ENCODE measurements at regions not wholly inside any gene's neighbourhood (a gene's known extent, or its start where the extent isn't known, plus 50 kb on each side); places are given as distances from the start of the nearest gene placed in this dataset.
"Not testable (repeated sequence)": the region's sequence is repeated elsewhere in the genome, so short reads cannot be mapped to it uniquely, and the experiment has no call there.

DNA sequence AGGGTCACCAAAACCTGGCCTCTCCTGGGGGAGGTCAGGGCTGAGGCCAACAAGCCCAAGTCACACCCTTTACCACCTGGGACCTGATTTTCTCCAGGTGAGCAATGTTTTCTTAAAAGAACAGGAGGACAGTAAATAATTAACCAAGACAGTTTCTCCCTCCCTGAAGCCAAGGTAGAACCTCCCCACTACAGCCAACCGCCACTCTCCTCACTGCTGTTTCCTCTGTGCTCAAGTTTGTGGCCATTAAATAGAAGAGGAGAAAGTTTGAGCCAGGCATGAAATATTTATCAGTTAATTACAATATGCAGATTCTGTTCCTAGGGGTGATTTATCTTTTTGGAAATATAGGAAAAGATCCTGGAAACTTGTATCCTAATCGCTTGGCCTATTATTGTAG, 150.6 kb upstream of the ANKRD20A1 start:
- not testable (repeated sequence) for DNase-seq

DNA sequence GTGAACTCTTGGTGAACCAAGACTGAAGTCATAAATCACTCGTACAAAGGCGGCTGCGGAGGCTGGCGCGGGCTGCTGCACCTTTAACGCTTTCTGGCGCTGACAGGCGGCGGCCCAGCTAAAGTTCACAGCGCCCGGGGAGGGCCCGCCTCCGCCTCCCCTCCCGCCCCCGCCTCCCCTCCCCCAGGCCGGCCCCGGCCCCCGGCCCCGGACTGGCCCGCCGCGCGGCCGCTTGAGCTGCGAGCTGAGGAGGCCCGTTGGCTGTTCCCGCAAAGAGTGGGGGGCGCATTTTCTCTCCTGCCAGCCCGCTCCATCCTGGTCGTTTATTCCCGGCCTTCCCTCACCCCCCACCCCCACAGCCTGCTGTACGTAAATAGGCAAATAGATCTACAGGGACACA, 147.3 kb upstream of the ANKRD20A1 start:
- DNase-seq: not testable (repeated sequence)

DNA sequence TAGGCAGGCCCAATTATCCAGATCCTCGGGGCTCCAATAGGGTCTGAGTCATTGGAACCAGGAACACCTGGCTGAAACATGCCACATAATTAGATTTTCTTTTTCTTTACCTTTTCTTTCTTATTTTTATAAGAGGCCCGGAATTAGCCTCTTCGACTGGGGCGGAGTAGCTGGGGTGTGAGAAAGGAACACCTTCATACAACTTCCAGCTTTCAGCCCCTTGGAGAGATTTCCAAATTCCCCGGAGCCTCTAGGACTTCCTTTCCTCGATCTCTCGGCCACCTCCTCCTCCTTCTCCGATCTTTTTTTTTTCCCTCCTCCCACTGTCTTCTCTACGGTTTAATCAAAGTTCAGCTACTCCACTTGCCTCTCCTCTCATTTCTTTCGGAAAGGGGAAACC, 146.8 kb upstream of the ANKRD20A1 start:
- not testable (repeated sequence) for DNase-seq

DNA sequence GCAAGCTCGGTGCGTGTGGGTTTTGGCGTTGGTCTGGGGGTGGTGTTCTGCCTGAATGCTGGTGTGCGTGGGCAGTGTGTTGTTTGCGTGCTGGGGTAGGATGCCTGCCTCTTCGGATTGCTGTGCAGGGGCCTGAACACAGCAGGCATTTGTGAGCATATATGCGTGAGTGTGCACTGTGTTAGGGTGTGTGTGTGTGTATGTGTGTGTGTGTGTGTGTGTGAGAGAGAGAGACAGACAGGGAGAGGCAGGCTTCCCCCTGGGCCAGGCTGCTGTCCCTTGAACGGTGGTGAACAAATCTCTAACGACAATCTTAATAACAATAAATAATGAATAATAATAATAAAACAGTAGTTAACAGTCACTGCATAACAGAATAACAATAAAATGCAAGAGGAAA, 145.8 kb upstream of the ANKRD20A1 start:
- not testable (repeated sequence) for DNase-seq

DNA sequence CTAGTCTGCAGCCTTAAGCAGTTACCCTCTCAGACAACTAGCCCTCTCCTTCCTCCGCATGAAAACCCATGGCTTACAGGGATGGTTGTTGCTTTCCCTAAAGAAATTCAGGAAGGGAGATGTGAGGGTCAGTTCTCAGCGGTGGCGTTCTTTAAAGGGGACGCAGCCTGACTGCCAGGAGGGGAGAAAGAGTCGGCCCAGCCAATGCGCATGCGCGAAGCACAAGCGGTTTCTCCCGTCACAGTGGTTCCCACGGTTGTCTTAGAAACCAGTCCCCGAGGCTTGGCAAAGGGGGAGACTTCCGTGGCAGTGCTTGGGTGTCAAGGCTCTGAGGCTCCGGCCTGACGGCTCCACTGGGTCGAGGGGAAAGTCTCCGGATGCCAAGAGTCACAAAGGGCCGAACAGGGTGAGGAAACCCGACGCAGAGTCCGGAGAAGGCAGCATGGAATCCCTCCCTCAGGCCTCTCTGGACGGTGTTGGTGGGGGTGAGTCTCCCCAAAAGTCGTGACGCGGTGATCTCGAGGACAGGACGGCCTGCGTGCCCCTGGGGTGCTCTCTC, 140.8 kb upstream of the ANKRD20A1 start:
- DNase-seq: peak; percentile 2

DNA sequence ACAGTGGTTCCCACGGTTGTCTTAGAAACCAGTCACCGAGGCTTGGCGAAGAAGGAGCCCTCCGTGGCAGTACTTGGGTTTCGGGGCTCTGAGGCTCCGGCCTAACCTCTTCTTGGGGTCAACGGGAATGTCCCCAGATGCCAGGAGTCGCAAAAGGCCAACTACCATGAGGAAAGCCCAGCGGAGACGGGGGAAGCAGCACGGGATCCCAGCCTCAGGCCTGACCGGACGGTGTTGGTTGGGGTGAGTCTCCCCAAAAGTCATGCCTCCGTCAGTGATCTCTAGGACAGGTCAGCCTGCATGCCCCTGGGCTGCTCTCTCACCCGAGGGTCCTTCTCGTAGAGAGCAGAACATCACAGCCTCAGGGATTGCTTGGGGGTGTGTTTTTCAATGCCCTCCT, 138.2 kb upstream of the ANKRD20A1 start:
- DNase-seq: not testable (repeated sequence)

DNA sequence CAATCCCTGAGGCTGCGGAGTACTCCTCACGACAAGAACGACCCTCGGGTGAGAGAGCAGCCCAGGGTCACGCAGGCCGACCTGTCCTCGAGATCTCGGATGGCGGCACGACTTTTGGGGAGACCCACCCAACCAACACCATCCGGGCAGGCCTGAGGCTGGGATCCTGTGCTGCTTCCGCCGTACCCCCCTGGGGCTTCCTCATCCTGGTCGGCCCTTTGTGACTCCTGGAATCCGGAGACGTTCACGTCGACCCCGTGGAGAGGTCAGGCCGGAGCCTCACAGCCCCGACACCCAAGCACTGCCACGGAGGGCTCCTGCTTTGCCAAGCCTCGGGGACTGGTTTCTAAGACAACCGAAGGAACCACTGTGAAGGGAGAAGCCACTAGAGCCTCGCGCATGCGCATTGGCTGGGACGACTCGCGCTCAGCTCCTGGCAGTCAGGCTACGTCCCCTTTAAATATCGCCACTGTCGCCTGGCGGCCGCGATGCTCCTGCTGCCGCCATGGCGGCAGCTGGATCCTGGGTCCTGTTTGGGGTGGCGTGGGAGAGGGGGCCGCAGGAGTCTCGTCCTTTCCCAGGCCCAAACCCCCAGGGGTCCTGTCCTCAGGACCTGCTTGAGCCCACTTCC, 136.2 kb upstream of the ANKRD20A1 start:
- not testable (repeated sequence) for DNase-seq

DNA sequence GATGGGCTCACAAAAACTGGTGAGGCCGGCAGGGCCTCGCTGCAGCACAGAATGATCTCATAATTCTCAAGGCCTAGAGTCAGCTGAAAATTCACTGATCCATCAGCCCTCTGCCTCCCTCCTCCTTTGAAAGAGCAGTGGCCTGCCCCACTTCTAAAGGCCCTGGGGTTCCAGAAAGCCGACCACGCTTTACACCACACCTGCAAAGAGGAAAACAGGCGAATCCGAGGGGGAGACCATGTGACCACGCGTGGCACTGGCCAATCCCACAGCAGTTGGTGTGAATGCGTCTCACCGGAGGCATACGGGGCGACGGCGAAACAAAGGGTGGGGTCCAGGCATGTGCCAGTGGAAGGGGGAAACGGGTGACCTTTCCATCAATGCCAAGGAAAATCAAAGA, 135.5 kb upstream of the ANKRD20A1 start:
- not testable (repeated sequence) for DNase-seq

DNA sequence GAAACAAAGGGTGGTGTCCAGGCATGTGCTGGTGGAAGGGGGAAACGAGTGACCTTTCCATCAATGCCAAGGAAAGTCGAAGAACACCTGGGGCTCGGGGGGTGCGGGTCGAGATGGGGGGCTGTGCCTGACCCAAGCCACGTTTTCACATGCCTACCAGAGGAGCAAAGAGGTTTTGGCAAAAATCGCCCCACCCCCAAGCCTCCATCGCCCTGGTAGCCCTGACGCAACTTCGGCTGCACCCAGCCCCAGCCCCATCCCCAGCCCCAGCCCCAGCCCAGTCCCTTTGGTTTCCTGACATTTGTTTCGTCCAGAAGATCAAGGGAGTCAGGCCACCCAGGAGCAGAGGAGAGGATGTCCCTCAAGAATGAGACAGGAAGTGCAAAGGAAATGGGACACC, 133.8 kb upstream of the ANKRD20A1 start:
- peak; percentile 2 for DNase-seq

DNA sequence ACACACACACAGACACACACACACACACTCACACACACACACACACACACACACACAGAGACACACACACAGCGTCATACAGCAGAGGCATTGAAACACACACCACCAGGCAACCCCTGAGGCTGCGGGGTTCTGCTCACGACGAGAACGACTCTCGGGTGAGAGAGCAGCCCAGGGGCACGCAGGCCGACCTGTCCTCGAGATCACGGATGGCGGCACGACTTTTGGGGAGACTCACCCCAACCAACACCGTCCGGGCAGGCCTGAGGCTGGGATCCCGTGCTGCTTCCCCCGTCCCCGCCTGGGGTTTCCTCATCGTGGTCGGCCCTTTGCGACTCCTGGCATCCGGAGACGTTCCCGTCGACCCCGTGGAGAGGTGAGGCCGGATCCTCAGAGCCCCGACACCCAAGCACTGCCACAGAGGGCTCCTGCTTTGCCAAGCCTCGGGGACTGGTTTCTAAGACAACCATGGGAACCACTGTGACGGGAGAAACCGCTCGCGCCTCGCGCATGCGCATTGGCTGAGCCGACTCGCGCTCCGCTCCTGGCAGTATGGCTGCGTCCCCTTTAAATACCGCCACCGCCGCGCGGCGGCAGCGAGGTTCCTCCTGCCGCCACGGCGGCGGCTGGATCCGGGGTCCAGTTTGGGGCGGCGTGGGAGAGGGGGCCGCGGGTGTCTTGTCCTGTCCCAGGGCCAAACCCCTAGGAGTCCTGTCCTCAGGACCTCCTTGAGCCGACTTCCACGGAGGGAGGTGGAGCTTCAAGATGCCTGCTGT, 132.3 kb upstream of the ANKRD20A1 start:
- DNase-seq: not testable (repeated sequence)

DNA sequence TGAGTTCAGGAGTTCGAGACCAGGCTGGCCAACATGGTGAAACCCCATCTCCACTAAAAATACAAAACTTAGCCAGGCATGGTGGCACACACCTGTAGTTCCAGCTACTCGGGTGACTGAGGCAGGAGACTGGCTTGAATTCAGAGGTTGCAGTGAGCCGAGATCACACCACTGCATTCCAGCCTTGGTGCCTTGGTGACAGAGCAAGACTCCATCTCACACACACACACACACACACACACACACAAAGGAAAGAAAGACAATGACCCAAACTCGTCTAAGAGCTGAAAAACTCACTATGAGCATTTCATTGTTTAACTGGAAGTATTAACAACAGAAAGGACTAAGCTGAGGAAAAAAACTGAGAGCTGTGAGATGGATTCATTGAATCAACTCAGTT, 95.6 kb upstream of the ANKRD20A1 start:
- DNase-seq: not testable (repeated sequence)

DNA sequence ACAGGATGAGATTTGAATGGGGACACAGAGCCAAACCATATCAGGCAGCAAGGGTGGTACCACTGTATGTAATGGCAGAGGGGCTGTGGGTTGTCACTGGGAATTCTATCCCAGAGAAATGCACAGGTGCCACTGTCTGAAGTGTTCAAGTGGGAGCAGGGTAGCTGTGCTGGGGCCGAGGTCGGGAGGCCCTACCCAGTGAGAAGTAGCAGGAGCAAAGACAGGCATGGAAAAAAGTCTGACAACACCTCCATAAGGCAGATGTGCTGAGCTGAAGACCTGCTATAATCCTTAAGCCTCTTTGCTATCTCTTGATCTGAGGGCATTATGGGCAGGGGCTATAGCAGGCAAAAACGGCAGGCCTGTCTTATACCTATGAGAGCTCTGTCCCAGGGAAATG, 86.9 kb upstream of the ANKRD20A1 start:
- DNase-seq: not testable (repeated sequence)

DNA sequence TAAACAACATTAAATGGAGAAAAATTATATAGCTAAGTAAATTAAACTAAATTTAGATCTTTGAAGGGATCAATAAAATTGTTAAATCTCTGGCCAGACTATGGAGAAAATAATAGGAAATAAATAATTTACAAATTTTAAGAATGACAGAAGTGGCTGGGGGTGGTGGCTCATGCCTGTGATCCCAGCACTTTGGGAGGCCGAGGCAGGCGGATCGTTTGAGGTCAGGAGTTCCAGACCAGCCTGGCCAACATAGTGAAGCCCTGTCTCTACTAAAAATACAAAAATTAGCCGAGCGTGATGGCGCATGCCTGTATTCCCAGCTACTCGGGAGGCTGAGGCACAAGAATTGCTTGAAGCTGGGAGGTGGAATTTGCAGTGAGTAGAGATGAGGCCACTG, 58.6 kb upstream of the ANKRD20A1 start:
- not testable (repeated sequence) for DNase-seq
